MV-4-11 (cell line): ENCODE measurements at regions not wholly inside any gene's neighbourhood (a gene's known extent, or its start where the extent isn't known, plus 50 kb on each side); places are given as distances from the start of the nearest gene placed in this dataset.
"Not testable (repeated sequence)": the region's sequence is repeated elsewhere in the genome, so short reads cannot be mapped to it uniquely, and the experiment has no call there.

Source experiments
- DNase-seq: peaks from one replicate; lab custom pipeline; 2025; lab: John Stamatoyannopoulos, UW

GRCh38 chr5:126143622-126144021 lies 279.6 kb upstream of the GRAMD2B start:
- DNase-seq: no peak

GRCh38 chr5:126150319-126150718 lies 272.9 kb upstream of the GRAMD2B start:
- DNase-seq: not testable (repeated sequence)

DNA sequence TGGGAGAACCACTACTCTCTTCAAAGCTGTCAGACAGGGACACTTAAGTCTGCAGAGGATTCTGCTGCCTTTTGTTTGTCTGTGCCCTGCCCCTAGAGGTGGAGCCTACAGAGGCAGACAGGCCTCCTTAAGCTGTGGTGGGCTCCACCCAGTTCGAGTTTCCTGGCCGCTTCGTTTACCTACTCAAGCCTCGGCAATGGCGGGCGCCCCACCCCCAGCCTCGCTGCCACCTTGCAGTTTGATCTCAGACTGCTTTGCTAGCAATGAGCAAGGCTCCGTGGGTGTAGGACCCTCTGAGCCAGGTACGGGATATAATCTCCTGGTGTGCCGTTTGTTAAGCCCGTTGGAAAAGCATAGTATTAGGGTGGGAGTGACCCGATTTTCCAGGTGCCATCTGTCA lies 267.9 kb upstream of the GRAMD2B start:
- not testable (repeated sequence) for DNase-seq

DNA sequence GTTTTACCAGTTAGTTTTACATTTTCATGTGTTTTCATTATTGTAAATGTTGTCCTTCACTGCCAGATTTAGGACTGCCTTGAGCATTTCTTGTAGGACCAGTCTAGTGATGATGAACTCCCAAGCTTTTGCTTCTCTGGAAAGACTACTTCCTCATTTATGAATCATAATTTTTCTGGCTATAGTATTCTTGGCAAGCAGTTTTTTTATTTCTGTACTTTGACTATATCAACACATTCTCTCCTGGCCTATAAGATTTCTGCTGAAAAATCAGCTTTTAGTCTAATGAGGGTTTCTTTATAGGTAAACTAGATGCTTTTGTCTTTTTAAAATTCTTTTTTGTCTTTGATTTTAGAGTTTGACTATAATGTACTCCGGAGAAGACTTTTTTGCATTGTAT lies 256.8 kb upstream of the GRAMD2B start:
- DNase-seq: peak; percentile 14

- no peak for DNase-seq
These were observed 254.4 kb upstream of the GRAMD2B start for GRCh38 chr5:126168785-126169184.

GRCh38 chr5:126171916-126172315 lies 251.3 kb upstream of the GRAMD2B start:
- no peak for DNase-seq

GRCh38 chr5:126172812-126173211 lies 250.4 kb upstream of the GRAMD2B start:
- no peak for DNase-seq

GRCh38 chr5:126178521-126178920 lies 244.7 kb upstream of the GRAMD2B start:
- no peak for DNase-seq

- no peak for DNase-seq
These were observed 240.1 kb upstream of the GRAMD2B start for GRCh38 chr5:126182971-126183695.

GRCh38 chr5:126184474-126184873 lies 238.7 kb upstream of the GRAMD2B start:
- no peak for DNase-seq

GRCh38 chr5:126186210-126186609 lies 237.0 kb upstream of the GRAMD2B start:
- DNase-seq: no peak

GRCh38 chr5:126188804-126189203 lies 234.4 kb upstream of the GRAMD2B start:
- no peak for DNase-seq

- DNase-seq: no peak
These were observed 234.0 kb upstream of the GRAMD2B start for GRCh38 chr5:126189231-126189630.

DNA sequence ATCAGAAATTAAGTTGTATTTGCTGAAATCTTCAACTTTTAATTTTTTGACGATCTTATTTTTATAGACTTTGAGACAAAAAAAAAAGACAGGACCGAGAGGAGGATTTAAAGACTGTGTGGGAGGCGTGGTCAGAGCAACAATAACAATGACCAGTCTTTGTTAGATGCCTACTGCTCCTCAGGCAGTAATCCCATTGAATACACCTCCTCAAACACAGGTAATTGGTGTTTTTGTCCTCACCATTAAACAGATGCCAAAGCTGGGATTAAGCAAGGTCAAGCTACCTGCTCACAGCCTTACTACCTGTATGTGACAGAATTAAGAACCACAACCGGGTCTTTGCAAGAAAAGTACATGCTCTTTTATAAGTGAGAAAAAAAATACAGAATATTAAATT lies 233.3 kb upstream of the GRAMD2B start:
- DNase-seq: no peak

DNA sequence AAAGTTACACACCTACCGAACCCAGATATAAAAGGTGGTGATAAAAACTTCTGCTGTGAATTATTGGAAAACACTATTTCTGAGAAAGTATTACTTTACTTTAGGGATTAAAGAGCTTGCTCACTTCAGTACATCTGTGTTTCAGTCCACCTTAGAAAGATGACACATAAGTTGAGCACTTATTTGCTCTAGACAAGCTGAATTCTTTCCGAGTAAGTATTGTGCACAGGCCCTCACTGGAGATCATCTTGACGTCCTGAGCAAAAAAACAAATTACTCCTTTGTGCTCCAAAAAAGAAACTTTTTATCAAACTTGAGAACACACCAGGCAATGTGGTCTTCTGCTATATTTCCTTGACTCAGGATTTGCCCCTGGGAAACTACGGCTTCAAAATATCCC lies 231.0 kb upstream of the GRAMD2B start:
- DNase-seq: no peak

- no peak for DNase-seq
These were observed 227.7 kb upstream of the GRAMD2B start for GRCh38 chr5:126195410-126196100.

DNA sequence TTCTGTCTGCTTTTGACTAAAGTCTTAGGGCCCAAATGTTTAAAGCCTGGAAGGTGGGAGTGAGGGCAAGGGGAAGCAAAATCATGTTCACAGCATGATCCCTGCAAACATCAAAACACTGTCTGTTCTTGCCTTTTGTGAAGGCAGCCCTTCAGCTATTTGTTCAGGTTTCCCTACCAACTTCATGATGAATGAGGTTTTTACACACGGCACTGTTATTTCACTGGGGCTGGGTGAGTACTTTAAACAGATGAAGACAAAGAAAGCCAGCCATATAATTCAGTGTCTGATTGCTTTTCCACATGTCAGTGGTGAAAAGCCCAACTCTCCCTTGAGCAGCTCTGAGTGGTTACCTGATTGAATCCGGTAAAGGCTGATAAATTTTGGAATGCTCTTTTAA lies 224.7 kb upstream of the GRAMD2B start:
- DNase-seq: no peak

GRCh38 chr5:126199467-126199866 lies 223.7 kb upstream of the GRAMD2B start:
- DNase-seq: no peak

- DNase-seq: no peak
These were observed 214.5 kb upstream of the GRAMD2B start for GRCh38 chr5:126208691-126209090.

DNA sequence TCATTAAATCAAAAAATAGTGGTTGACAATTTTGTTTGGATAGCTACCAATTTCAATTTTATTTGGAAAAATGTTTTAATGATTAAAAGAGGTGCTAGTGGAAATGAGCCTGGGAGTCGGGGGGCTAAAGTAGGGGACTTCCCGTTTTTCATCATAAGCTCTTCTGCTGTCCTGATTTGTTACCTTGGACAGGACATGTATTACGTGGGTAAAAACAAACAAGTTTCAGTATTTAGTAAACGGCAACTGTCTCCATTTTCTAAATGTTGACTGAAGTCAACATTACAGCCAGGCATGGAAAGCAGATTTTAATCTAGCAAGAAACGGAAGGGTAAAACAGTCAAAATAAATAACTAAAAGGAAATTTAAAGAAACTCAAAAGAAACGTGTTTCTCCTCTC lies 212.3 kb upstream of the GRAMD2B start:
- DNase-seq: no peak

DNA sequence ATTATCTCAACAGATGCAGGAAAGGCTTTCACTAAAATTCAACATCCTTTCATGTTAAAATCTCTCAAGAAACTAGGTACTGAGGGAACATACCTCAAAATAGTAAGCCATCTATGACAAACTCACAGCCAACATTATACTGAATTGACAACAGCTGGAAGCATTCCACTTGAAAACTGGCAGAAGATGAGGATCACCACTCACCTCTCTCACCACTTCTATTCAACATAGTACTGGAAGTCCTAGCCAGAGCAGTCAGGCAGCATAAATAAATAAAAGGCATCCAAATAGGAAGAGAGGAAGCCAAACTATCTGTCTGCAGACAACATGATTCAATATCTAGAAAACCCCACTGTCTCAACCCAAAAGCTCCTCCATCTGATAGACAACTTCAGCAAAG lies 203.6 kb upstream of the GRAMD2B start:
- DNase-seq: no peak

DNA sequence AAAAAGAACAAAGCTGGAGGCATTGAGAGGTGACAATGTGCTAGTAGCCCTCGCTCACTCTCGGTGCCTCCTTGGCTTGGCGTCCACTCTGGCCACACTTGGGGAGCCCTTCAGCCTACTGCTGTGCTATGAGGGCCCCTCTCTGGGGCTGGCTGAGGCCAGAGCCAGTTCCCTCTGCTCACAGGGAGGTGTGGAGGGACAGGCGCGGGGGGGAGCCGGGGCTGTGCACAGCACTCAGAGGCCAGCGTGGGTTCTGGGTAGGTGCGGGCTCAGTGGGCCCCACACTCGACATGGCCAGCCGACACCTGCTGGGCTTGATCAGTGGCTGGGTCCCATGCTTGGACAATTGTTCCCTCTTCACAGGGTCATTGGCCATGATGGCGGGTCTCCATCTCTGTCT lies 202.5 kb upstream of the GRAMD2B start:
- no peak for DNase-seq

- no peak for DNase-seq
These were observed 194.3 kb upstream of the GRAMD2B start for GRCh38 chr5:126228934-126229333.

DNA sequence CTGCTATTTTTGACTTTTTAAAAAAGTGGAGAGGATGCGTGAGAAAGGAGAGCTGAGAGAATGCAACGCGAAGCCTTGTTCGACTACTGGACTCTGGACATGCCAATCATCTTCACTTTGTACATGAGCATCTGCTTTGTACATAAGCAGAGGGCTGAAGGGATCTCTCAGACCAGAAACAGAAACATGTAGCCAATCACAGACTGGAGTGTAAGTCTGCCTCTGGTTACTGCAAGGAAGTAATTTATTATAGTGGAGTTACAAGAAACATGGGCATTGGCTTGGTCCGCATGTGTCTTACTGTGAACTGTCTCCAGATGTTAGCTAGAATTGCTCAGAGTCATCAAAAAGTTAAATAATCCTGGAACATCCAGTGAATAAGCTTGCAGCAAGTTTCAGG lies 190.0 kb upstream of the GRAMD2B start:
- DNase-seq: no peak
